OCI-LY7 (cell line): ENCODE measurements at regions not wholly inside any gene's neighbourhood (a gene's known extent, or its start where the extent isn't known, plus 50 kb on each side); places are given as distances from the start of the nearest gene placed in this dataset.

ENCODE experiments used
- BruUV-seq: library from RNA; stranded (reverse); fragments of 400-500 nt; replicated peaks from 2 replicates; lab custom pipeline; 2021; lab: Mats Ljungman, UMichigan
- CTCF ChIA-PET: fragments of 300-600 bp; sonication (Branson Sonifier 250); formaldehyde crosslinking; loops from one replicate; lab custom pipeline; 2022; ENCODE audit warnings: antibody characterized with exemption; ENCODE audit not compliant: unreplicated experiment; lab: Charles Lee
- POLR2A ChIA-PET: fragments of 300-600 bp; sonication (Branson Sonifier 250); formaldehyde crosslinking; loops from one replicate; lab custom pipeline; 2022; ENCODE audit warnings: antibody characterized with exemption; lab: Charles Lee
- DNase-seq: peaks from one replicate; pipeline ENCODE4 v3.0.0-alpha.2; 2015; ENCODE audit warnings: low spot score
- H2AFZ ChIP-seq: fragments of 200-600 bp; sonication (generic), shearing (Covaris generic); 2 replicates; pipeline ENCODE4 v1.6.1; 2014; ENCODE audit warnings: mild to moderate bottlenecking, antibody characterized with exemption, low read length, moderate library complexity
- H3K27ac ChIP-seq: fragments of 200-600 bp; sonication (generic); 2 replicates; pipeline ENCODE4 v1.5.1; 2014; ENCODE audit warnings: mixed run types, low read depth, mild to moderate bottlenecking, moderate library complexity, low read length, inconsistent platforms; ENCODE audit not compliant: poor library complexity, severe bottlenecking
- H3K36me3 ChIP-seq: fragments of 200-600 bp; sonication (generic); 2 replicates; pipeline ENCODE4 v1.6.1; 2014; ENCODE audit warnings: mild to moderate bottlenecking, antibody characterized with exemption, low read length, moderate library complexity, mixed read lengths; ENCODE audit not compliant: insufficient read depth
- H3K4me1 ChIP-seq: fragments of 200-600 bp; sonication (generic); 2 replicates; pipeline ENCODE4 v1.5.1; 2014; ENCODE audit warnings: mild to moderate bottlenecking, low read length; ENCODE audit not compliant: insufficient read depth, poor library complexity, severe bottlenecking
- H3K4me2 ChIP-seq: fragments of 200-600 bp; sonication (generic); 2 replicates; pipeline ENCODE4 v1.6.1; 2014; ENCODE audit warnings: mild to moderate bottlenecking, low read length
- H3K4me3 ChIP-seq: fragments of 200-600 bp; sonication (generic); 2 replicates; pipeline ENCODE4 v1.5.1; 2014; ENCODE audit warnings: mild to moderate bottlenecking, low read depth, low read length; ENCODE audit not compliant: poor library complexity, severe bottlenecking
- H3K79me2 ChIP-seq: fragments of 200-600 bp; sonication (generic); 2 replicates; pipeline ENCODE4 v1.6.1; 2016; ENCODE audit warnings: low read depth, mild to moderate bottlenecking, low read length, moderate library complexity, mixed read lengths; ENCODE audit not compliant: insufficient read depth
- H3K9me2 ChIP-seq: fragments of 200-600 bp; sonication (generic); 2 replicates; pipeline ENCODE4 v1.6.1; 2016; ENCODE audit warnings: mild to moderate bottlenecking, low read length, mixed read lengths; ENCODE audit not compliant: insufficient read depth
- H3K9me3 ChIP-seq: fragments of 200-600 bp; sonication (generic); 2 replicates; pipeline ENCODE4 v1.6.1; 2014; ENCODE audit warnings: mild to moderate bottlenecking, mixed run types, low read length, mixed read lengths
- H4K20me1 ChIP-seq: fragments of 200-600 bp; sonication (generic); 2 replicates; pipeline ENCODE4 v1.6.1; 2014; ENCODE audit warnings: mild to moderate bottlenecking, antibody characterized with exemption, low read length, moderate library complexity, mixed read lengths; ENCODE audit not compliant: insufficient read depth
- EZH2phosphoT487 ChIP-seq: fragments of 200-600 bp; sonication (generic); IDR thresholded peaks from 2 replicates; pipeline ENCODE4 v1.6.1; 2018; ENCODE audit warnings: low read depth, borderline replicate concordance, mild to moderate bottlenecking, mixed run types, antibody characterized with exemption, low read length, moderate library complexity, mixed read lengths
- intact Hi-C: fragments of 100-400 bp; cut with micrococcal nuclease; formaldehyde crosslinking; loops from one replicate; pipeline ENCODE4 v1.10.0; 2022; ENCODE audit not compliant: unreplicated experiment
- TF ChIP-seq, protein P1 (sequence below): fragments of 200-600 bp; sonication (generic); conservative IDR thresholded peaks from 2 replicates; pipeline ENCODE4 v1.5.1; 2014; ENCODE audit warnings: mild to moderate bottlenecking, antibody characterized with exemption, low read length, moderate library complexity, mixed read lengths

- H3K4me1 ChIP-seq, result no peaks in the 10 kb centered on the region
- intact Hi-C loops, result no loop called here
- BruUV-seq, result no TSS peak
- H3K9me3 ChIP-seq, result 0 out of 2 replicates have a peak, but pooled peaks cover 3% of the 10 kb centered on the region
- H3K4me2 ChIP-seq, result no peak overlapping the region
- H3K27ac ChIP-seq, result no peak overlapping the region
- DNase-seq, result no peak
- POLR2A ChIA-PET, result no interaction called here
- TF ChIP-seq, protein P1, sequence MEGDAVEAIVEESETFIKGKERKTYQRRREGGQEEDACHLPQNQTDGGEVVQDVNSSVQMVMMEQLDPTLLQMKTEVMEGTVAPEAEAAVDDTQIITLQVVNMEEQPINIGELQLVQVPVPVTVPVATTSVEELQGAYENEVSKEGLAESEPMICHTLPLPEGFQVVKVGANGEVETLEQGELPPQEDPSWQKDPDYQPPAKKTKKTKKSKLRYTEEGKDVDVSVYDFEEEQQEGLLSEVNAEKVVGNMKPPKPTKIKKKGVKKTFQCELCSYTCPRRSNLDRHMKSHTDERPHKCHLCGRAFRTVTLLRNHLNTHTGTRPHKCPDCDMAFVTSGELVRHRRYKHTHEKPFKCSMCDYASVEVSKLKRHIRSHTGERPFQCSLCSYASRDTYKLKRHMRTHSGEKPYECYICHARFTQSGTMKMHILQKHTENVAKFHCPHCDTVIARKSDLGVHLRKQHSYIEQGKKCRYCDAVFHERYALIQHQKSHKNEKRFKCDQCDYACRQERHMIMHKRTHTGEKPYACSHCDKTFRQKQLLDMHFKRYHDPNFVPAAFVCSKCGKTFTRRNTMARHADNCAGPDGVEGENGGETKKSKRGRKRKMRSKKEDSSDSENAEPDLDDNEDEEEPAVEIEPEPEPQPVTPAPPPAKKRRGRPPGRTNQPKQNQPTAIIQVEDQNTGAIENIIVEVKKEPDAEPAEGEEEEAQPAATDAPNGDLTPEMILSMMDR, result no peak
- no peak for TF ChIP-seq EZH2phosphoT487
- H2AFZ ChIP-seq, result no peak overlapping the region
- H3K9me2 ChIP-seq, result no peaks in the 10 kb centered on the region
- CTCF ChIA-PET, result no interaction called here
- H3K4me3 ChIP-seq, result no peak overlapping the region
- H3K36me3 ChIP-seq, result no peaks in the 10 kb centered on the region
- no peaks in the 10 kb centered on the region for H3K79me2 ChIP-seq
- no peaks in the 10 kb centered on the region for H4K20me1 ChIP-seq
These were observed 378.1 kb downstream of the GABRG1 start for GRCh38 chr4:45745741-45746140.

DNA sequence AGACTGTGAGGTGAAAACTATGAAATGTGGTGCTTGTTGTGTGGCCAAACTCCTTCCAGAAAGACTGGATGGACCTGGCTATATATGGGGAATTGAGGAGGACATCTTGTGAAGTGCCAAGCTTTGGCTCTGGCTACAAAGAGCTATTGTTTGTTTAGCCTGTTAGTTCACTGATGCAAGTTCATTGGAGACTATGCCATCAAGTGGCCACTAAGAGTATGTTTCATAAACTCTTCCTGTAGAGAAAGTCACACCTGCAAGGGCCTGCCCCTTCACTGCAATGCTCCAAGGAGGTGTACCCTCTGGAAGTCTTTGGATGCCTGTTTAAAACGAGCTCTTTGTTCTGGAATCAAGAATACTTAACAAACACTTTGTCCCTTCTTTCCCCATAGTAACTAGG is 382.0 kb downstream of the GABRG1 start:
- POLR2A ChIA-PET, result interaction anchor here (0.7 to 1.0 kb wide), 2 partner anchors 12 to 789 kb away, joined by 3 read pairs; no protein-coding TSS in a partner anchor
- DNase-seq, result no peak
- Histone ChIP-seq H3K79me2 (no peaks in the 10 kb centered on the region), H3K9me3 (0 out of 2 replicates have a peak, but pooled peaks cover 3% of the 10 kb centered on the region), H3K4me2 (no peak overlapping the region), H3K4me3 (no peak overlapping the region), H3K36me3 (no peaks in the 10 kb centered on the region), H3K4me1 (no peaks in the 10 kb centered on the region), H2AFZ (no peak overlapping the region), H3K9me2 (no peaks in the 10 kb centered on the region), H4K20me1 (no peaks in the 10 kb centered on the region), H3K27ac (no peak overlapping the region)
- BruUV-seq, result no TSS peak
- intact Hi-C loops, result no loop called here
- CTCF ChIA-PET, result no interaction called here
- TF ChIP-seq, protein P1, result no peak
- TF ChIP-seq EZH2phosphoT487, result no peak

- no TSS peak for BruUV-seq
- CTCF ChIA-PET, result no interaction called here
These were observed 391.7 kb downstream of the GABRG1 start for GRCh38 chr4:45732161-45732560.

More at GRCh38 chr4:45732161-45732560, 391.7 kb downstream of the GABRG1 start:
- Histone ChIP-seq H3K79me2 (no peaks in the 10 kb centered on the region), H3K4me3 (no peak overlapping the region), H3K9me3 (no peaks in the 10 kb centered on the region), H3K4me1 (no peaks in the 10 kb centered on the region), H2AFZ (no peak overlapping the region), H4K20me1 (no peaks in the 10 kb centered on the region), H3K4me2 (no peak overlapping the region), H3K27ac (no peak overlapping the region), H3K9me2 (no peaks in the 10 kb centered on the region), H3K36me3 (no peaks in the 10 kb centered on the region)
- POLR2A ChIA-PET, result no interaction called here
- TF ChIP-seq, protein P1, result no peak
- no peak for TF ChIP-seq EZH2phosphoT487
- intact Hi-C loops, result no loop called here
- no peak for DNase-seq
